GM21737 (cell line): ENCODE measurements at regions not wholly inside any gene's neighbourhood (a gene's known extent, or its start where the extent isn't known, plus 50 kb on each side); places are given as distances from the start of the nearest gene placed in this dataset.
A peak's percentile ranks its signal among the peaks of the same experiment; 100 is the strongest.

Source experiments
- ATAC-seq: cut with Tn5 transposase; IDR thresholded peaks from one replicate; pipeline ENCODE4 v1.9.1; 2021; ENCODE audit warnings: mild to moderate bottlenecking, moderate library complexity; ENCODE audit not compliant: unreplicated experiment

- ATAC-seq: no peak
Measured at GRCh38 chr3:34175636-34176176, 377.3 kb downstream of the PDCD6IP start.

GRCh38 chr3:34176723-34177122 is 378.3 kb downstream of the PDCD6IP start:
- ATAC-seq: no peak

GRCh38 chr3:34178415-34178814 is 380.0 kb downstream of the PDCD6IP start:
- no peak for ATAC-seq

- ATAC-seq: no peak
Measured at GRCh38 chr3:34179716-34180115, 381.3 kb downstream of the PDCD6IP start.

- ATAC-seq: no peak
Measured at GRCh38 chr3:34180532-34180931, 382.1 kb downstream of the PDCD6IP start.

- no peak for ATAC-seq
Measured at GRCh38 chr3:34183114-34183513, 384.7 kb downstream of the PDCD6IP start.

DNA sequence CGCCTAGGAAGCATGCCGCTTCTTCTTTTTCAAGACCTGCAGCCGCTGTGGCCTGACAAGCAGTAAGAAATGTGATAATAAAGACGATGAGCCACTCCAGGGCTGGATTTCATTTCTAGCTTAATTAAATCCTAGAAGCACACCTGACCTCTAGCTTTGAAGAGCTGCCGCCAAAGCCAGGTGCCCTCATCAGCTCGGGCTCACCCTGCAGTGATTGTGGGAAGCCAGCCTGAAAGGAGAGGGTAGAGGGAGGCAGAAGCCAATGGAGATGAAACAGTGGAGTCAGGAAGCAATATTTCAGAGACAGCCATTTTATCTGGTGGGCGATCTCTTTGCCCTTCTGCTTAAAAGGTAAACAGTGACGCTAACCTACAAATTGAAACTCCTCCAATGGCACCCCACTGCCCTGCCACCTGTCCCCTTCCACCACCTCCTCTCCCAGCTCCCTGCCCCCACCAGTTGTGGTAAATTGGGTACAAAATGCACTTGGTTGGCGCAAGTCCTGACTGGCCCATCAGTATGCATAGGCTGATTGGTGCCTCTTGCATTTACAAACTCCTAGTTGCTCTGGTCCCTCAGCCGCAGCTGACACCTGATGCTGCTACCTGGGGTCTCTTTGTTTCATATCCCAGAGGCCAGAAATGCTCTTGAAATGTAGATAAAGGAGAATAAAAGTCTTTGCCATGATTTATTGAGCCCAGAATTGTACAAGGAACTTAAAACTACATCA is 385.3 kb downstream of the PDCD6IP start:
- ATAC-seq: no peak

DNA sequence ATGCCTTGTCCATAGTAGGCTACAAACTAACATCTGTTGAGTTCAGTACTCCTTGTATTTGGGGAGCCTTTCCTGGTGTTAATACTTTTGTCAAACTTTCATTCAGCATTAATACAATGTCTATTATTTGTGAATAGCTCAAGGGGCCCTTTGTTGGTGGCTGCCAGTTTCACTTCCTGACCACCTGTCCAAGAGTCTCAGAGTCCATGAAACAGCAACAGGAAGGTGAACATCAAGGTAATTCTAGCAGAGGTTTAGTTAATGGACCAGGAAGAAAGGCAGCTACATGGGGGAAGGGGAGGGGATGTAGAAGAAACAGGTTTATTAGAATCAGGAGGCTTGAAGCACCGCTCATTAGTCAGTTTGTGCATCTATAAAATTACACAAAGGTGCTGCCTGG is 386.9 kb downstream of the PDCD6IP start:
- ATAC-seq: no peak

GRCh38 chr3:34189133-34189532 is 390.7 kb downstream of the PDCD6IP start:
- no peak for ATAC-seq

DNA sequence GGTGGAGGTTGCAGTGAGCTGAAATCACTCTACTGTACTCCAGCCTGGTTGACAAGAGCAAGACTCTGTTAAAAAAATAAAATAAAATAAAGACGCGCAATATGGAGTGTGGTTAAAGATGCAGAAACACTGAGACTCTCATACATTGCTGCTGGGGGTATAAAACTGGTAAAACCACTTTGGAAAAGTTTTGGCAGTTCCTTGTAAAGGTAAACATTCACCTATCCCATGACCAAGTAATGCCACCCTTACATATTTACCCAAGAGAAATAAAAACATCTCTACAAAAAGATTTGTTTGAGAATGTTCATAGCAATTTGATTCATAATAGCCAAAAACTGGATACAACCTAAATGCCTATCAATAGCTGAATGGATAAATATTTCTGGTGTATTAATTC is 398.5 kb downstream of the PDCD6IP start:
- no peak for ATAC-seq

DNA sequence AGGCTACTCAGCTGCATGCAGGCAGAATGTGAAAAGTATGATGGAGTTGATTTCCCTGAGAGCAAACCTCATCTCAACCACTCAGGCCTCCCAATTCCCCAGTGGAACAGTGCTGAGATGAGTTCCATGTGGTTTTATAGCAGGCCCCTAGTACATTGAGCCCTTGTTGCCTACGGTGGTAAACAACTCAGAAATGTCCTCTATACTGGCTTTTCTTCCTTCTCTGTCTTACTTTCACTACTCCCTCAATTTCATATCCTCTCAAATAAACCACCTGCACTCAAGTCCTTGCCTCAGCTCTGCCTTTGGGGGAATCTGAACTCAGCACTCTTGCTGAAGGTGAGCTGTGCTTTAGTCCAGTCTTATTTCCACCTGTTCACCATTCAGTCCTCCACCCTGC is 399.9 kb downstream of the PDCD6IP start:
- ATAC-seq: peak; percentile 45

GRCh38 chr3:34200576-34200975 is 402.1 kb downstream of the PDCD6IP start:
- ATAC-seq: peak; percentile 90

DNA sequence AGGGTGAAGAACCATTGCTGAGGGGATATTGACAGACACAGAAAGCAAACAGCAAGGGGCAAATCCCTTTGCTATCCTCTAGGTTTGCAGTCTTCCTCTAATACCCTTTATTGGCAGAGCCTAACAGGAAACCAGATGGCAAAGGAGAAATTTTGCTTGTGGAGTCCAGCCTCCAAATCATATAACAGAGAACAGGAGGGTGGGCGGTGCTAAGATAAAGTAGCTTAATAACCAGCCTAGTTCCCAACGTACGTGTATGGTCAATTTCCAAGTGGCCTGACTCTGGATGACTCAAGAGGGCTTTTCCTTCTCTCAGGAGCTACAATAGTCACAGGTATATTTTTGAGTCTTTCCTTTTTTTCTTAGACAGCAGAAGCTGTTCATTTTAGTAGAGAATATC is 404.5 kb downstream of the PDCD6IP start:
- no peak for ATAC-seq

- ATAC-seq: no peak
Measured at GRCh38 chr3:34203386-34203785, 405.0 kb downstream of the PDCD6IP start.

DNA sequence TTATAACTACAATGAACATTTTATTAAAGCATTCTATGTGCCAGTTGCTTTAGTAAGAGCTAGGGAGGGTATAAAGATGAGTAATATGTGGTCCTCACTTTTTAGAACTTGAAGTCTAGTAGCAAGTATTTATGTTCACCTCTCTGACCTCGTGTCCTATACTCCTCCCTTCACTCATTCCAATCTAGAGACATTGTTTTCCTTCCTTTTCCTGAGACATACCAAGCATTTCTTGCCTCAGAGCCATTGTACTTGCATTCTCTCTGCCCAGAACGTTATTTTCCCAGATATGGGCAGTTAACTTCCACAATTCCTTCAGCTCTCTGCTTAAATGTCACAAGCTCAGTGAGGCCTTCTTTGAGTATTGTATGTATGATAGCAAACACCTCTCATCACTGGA is 408.6 kb downstream of the PDCD6IP start:
- ATAC-seq: no peak

DNA sequence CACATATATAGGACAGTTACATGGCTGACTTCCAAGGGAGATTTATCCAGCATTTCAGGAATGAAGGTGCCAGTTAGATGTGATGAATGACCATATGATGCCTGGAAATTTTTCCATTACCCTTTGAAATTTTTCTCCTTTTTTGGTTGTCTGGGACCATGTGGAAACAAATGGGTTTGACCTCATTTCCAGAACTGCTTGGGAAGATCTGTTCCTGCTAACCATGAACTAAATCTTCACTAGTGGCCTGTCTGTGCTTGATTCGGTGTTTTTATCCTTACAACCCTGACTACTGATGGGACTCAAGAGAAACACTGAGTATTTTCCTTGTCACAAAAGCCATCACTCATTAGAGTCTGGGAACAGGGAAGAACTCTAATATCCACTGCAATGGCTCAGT is 409.4 kb downstream of the PDCD6IP start:
- no peak for ATAC-seq

DNA sequence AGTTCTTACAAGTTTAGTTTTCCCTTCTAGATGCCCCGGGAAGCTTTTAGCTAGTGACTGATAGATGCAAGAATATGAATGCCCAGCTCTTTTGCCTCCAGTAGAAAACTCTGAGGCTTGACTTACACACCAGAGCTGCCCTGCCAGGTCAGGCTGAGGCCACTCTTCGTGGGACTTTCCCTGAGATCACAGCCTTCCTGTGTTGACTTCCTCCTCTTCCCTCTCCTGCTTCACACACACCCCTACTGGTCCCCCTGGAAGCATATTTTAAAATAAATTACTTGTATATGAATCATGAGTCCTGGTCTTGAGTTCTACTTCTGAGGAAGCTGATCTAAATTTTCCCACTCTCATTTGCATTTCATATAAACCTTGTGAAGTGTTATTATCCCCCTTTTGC is 413.7 kb downstream of the PDCD6IP start:
- no peak for ATAC-seq

GRCh38 chr3:34212656-34213055 is 414.2 kb downstream of the PDCD6IP start:
- no peak for ATAC-seq

- no peak for ATAC-seq
Measured at GRCh38 chr3:34213478-34213877, 415.0 kb downstream of the PDCD6IP start.

DNA sequence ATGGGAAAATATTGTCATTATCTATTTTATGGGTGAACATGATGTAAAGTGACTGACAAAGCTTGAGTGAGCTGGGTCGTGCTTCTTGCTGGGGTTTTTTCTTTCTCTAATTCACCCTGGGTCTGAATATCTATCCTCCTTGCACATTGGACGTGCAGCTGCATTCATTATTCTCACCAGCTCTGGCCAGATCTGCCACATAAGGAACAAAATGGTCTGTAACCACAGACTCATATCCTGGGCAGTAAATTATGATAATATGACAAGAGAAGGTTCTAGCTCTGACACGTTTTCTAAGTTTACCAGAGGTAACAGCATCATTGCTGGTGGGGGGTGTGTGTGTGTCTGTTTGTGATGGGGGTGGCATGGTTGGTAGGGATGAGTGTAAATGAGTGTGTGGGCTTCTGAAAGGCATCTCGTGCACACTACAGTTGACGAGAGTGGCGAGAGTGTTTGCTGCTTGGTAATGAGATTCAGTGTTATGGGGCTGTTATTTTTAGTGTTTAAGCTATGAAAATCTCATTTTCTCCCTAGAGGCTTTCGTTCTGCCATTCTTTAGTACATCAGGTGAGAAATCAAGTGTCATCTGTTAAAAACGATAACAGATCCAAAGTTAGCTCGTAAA is 418.4 kb downstream of the PDCD6IP start:
- no peak for ATAC-seq

- ATAC-seq: no peak
Measured at GRCh38 chr3:34218706-34219385, 420.4 kb downstream of the PDCD6IP start.

DNA sequence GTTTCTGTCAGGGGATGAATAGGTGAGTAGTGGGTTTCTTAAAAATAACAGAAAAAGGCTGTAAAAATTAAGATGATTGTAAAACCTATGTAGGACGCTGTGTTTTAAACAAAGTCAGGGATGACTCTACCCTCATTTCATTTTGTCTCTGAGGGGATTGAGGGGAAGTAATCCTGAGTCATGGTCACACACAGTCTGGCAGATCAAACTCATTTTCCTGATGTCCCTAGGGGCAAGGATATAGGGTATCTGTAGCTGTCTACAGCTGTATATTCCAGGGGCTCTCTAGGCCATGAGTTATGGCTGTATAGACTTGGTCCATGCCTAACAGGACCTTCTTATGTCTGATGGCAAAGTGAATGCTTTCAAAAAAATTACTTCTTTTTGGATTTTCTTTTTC is 421.1 kb downstream of the PDCD6IP start:
- no peak for ATAC-seq
